ENCODE measurements at regions not wholly inside any gene's neighbourhood (a gene's known extent, or its start where the extent isn't known, plus 50 kb on each side); places are given as distances from the start of the nearest gene placed in this dataset.

- in situ Hi-C loops (cut with HindIII; ENCODE audit: low sequenced_read_pairs): no loop called here
- no peak overlapping the region for H3K4me3 ChIP-seq (ENCODE audit: low read depth, low read length)
- DNase-seq (ENCODE audit: low read depth): peak; percentile 15
- TF ChIP-seq CTCF (IDR thresholded peaks at IDR 0.05; ENCODE audit: low read depth, low read length, missing control alignments): no peak
Observed at GRCh38 chr10:88152728-88153133, 289.3 kb downstream of the PTEN start.

- no peak for DNase-seq (ENCODE audit: low read depth)
- H3K4me3 ChIP-seq (ENCODE audit: low read depth, low read length): no peak overlapping the region
- in situ Hi-C loops (cut with HindIII; ENCODE audit: low sequenced_read_pairs): no loop called here
- TF ChIP-seq CTCF (IDR thresholded peaks at IDR 0.05; ENCODE audit: low read depth, low read length, missing control alignments): no peak
Observed at GRCh38 chr10:88154596-88155250, 291.3 kb downstream of the PTEN start.

- no peak overlapping the region for H3K4me3 ChIP-seq (ENCODE audit: low read depth, low read length)
- DNase-seq (ENCODE audit: low read depth): no peak
- no peak for TF ChIP-seq CTCF (IDR thresholded peaks at IDR 0.05; ENCODE audit: low read depth, low read length, missing control alignments)
- in situ Hi-C loops (cut with HindIII; ENCODE audit: low sequenced_read_pairs): no loop called here
Observed at GRCh38 chr10:88156341-88156740, 292.9 kb downstream of the PTEN start.

- TF ChIP-seq CTCF (IDR thresholded peaks at IDR 0.05; ENCODE audit: low read depth, low read length, missing control alignments): no peak
- peak; percentile 74 for DNase-seq (ENCODE audit: low read depth)
- H3K4me3 ChIP-seq (ENCODE audit: low read depth, low read length): no peak overlapping the region
Observed at GRCh38 chr10:88157981-88158465, 294.6 kb downstream of the PTEN start.

GRCh38 chr10:88158526-88159122 is 295.2 kb downstream of the PTEN start:
- TF ChIP-seq CTCF (IDR thresholded peaks at IDR 0.05; ENCODE audit: low read depth, low read length, missing control alignments): no peak
- DNase-seq (ENCODE audit: low read depth): no peak
- H3K4me3 ChIP-seq (ENCODE audit: low read depth, low read length): no peak overlapping the region
- in situ Hi-C loops (cut with HindIII; ENCODE audit: low sequenced_read_pairs): no loop called here

More at GRCh38 chr10:88157981-88158465, 294.6 kb downstream of the PTEN start:
- in situ Hi-C loops (cut with HindIII; ENCODE audit: low sequenced_read_pairs): no loop called here

- in situ Hi-C loops (cut with HindIII; ENCODE audit: low sequenced_read_pairs): no loop called here
Observed at GRCh38 chr10:88159127-88159829, 295.9 kb downstream of the PTEN start.

More at GRCh38 chr10:88159127-88159829, 295.9 kb downstream of the PTEN start:
- H3K4me3 ChIP-seq (ENCODE audit: low read depth, low read length): no peak overlapping the region
- TF ChIP-seq CTCF (IDR thresholded peaks at IDR 0.05; ENCODE audit: low read depth, low read length, missing control alignments): no peak
- DNase-seq (ENCODE audit: low read depth): no peak
